Neural crest cell (in vitro differentiated cells): ENCODE measurements at regions not wholly inside any gene's neighbourhood (a gene's known extent, or its start where the extent isn't known, plus 50 kb on each side); places are given as distances from the start of the nearest gene placed in this dataset.

Experiments
- DNase-seq: peaks from one replicate; pipeline ENCODE4 v3.0.0; 2021; ENCODE audit warnings: low read depth, mixed read lengths, low spot score
- H3K27ac Mint-ChIP-seq: one replicate; pipeline ENCODE4 v1.8.0; 2021; ENCODE audit warnings: mild to moderate bottlenecking, mixed read lengths; ENCODE audit not compliant: unreplicated experiment
- H3K27me3 Mint-ChIP-seq: 2 replicates; pipeline ENCODE4 v1.8.0; 2021; ENCODE audit warnings: low read depth, mild to moderate bottlenecking, mixed read lengths
- H3K36me3 Mint-ChIP-seq: 2 replicates; pipeline ENCODE4 v1.8.0; 2021; ENCODE audit warnings: low read depth, mild to moderate bottlenecking, mixed read lengths
- H3K4me1 Mint-ChIP-seq: 2 replicates; pipeline ENCODE4 v1.8.0; 2021; ENCODE audit warnings: mixed read lengths
- H3K4me3 Mint-ChIP-seq: one replicate; pipeline ENCODE4 v1.8.0; 2021; ENCODE audit warnings: mild to moderate bottlenecking, mixed read lengths
- H3K9me3 Mint-ChIP-seq: 2 replicates; pipeline ENCODE4 v1.8.0; 2021; ENCODE audit warnings: mixed read lengths
- CTCF ChIP-seq: fragments of 200-600 bp; sonication (generic); conservative IDR thresholded peaks from 2 replicates; pipeline ENCODE4 v1.5.0; 2021; ENCODE audit warnings: antibody characterized with exemption, mild to moderate bottlenecking

GRCh38 chr5:142246258-142246657 lies 78.6 kb downstream of the SPRY4 start:
- Mint-ChIP-seq H3K9me3 (no peaks in the 10 kb centered on the region), H3K4me3 (no peak overlapping the region), H3K4me1 (peaks cover 12% of the 10 kb centered on the region), H3K27me3 (no peaks in the 10 kb centered on the region), H3K36me3 (no peaks in the 10 kb centered on the region), H3K27ac (peak overlapping the region; percentile 29)
- no peak for TF ChIP-seq CTCF
- DNase-seq: no peak

- no peak for DNase-seq
- no peaks in the 10 kb centered on the region for H3K9me3 Mint-ChIP-seq
- H3K4me3 Mint-ChIP-seq: no peak overlapping the region
- peak overlapping the region; percentile 91 for H3K27ac Mint-ChIP-seq
- H3K4me1 Mint-ChIP-seq: peaks cover 12% of the 10 kb centered on the region
- no peaks in the 10 kb centered on the region for H3K36me3 Mint-ChIP-seq
- no peak for TF ChIP-seq CTCF
- H3K27me3 Mint-ChIP-seq: no peaks in the 10 kb centered on the region
These were observed 79.0 kb downstream of the SPRY4 start for GRCh38 chr5:142245786-142246185.

- DNase-seq: no peak
- no peaks in the 10 kb centered on the region for H3K27me3 Mint-ChIP-seq
- peak overlapping the region; percentile 43 for H3K27ac Mint-ChIP-seq
- H3K4me1 Mint-ChIP-seq: peaks cover 12% of the 10 kb centered on the region
- no peaks in the 10 kb centered on the region for H3K36me3 Mint-ChIP-seq
- H3K4me3 Mint-ChIP-seq: no peak overlapping the region
- no peak for TF ChIP-seq CTCF
- H3K9me3 Mint-ChIP-seq: no peaks in the 10 kb centered on the region
These were observed 80.4 kb downstream of the SPRY4 start for GRCh38 chr5:142244440-142244839.

GRCh38 chr5:142242272-142242671 lies 82.5 kb downstream of the SPRY4 start:
- no peak for TF ChIP-seq CTCF
- H3K4me1 Mint-ChIP-seq: peaks cover 22% of the 10 kb centered on the region
- no peak overlapping the region for H3K27ac Mint-ChIP-seq
- no peak overlapping the region for H3K4me3 Mint-ChIP-seq
- no peaks in the 10 kb centered on the region for H3K27me3 Mint-ChIP-seq
- H3K9me3 Mint-ChIP-seq: no peaks in the 10 kb centered on the region
- no peak for DNase-seq
- H3K36me3 Mint-ChIP-seq: no peaks in the 10 kb centered on the region

GRCh38 chr5:142239394-142240159 lies 85.2 kb downstream of the SPRY4 start:
- Mint-ChIP-seq H3K36me3 (no peaks in the 10 kb centered on the region), H3K27me3 (no peaks in the 10 kb centered on the region), H3K4me3 (no peak overlapping the region), H3K4me1 (peaks cover 39% of the 10 kb centered on the region), H3K27ac (no peak overlapping the region), H3K9me3 (no peaks in the 10 kb centered on the region)
- no peak for DNase-seq
- no peak for TF ChIP-seq CTCF
